BLaER1 (cell line): ENCODE measurements at regions not wholly inside any gene's neighbourhood (a gene's known extent, or its start where the extent isn't known, plus 50 kb on each side); places are given as distances from the start of the nearest gene placed in this dataset.

Source experiments
- H3K27ac ChIP-seq: shearing (Covaris generic); formaldehyde crosslinking; 2 replicates; pipeline ENCODE4 v1.8.1; 2022
- H3K27me3 ChIP-seq: shearing (Covaris generic); formaldehyde crosslinking; 2 replicates; pipeline ENCODE4 v1.8.1; 2022
- H3K36me3 ChIP-seq: shearing (Covaris generic); formaldehyde crosslinking; 2 replicates; pipeline ENCODE4 v1.8.1; 2022
- H3K4me1 ChIP-seq: shearing (Covaris generic); formaldehyde crosslinking; 2 replicates; pipeline ENCODE4 v1.8.1; 2022
- H3K4me2 ChIP-seq: shearing (Covaris generic); formaldehyde crosslinking; 2 replicates; pipeline ENCODE4 v1.8.1; 2022
- H3K4me3 ChIP-seq: shearing (Covaris generic); formaldehyde crosslinking; 2 replicates; pipeline ENCODE4 v1.8.1; 2022
- H3K9ac ChIP-seq: shearing (Covaris generic); formaldehyde crosslinking; 2 replicates; pipeline ENCODE4 v1.8.1; 2022
- H3K9me3 ChIP-seq: shearing (Covaris generic); formaldehyde crosslinking; 2 replicates; pipeline ENCODE4 v1.8.1; 2022
- H4K20me1 ChIP-seq: shearing (Covaris generic); formaldehyde crosslinking; 2 replicates; pipeline ENCODE4 v1.8.1; 2022
- Cebpa-rat ChIP-seq: shearing (Covaris generic); IDR thresholded peaks from 2 replicates; pipeline ENCODE4 v1.8.1; 2022

DNA sequence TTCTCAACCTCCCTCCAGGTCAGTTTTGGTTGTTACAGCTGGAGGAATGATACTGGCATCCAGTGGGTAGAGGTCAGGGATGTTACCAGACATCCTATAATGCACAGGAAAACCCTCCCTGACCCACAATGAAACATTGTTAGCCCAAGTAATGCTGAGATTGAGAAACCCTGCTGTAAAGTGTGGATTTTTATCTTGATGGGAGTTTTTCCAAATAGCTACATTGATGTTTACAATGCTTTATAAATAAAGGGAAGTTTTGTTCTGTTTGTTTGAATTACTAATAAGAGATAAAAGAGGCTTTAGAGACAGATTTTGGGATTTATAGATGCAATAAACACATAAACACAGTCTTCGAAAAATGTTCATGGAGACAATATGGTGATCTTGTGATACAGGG lies 194.0 kb upstream of the NUDT6 start:
- Histone ChIP-seq H4K20me1 (no peaks in the 10 kb centered on the region), H3K36me3 (peaks cover 22% of the 10 kb centered on the region), H3K4me2 (no peak overlapping the region), H3K9me3 (peaks cover 25% of the 10 kb centered on the region), H3K9ac (no peak overlapping the region), H3K4me3 (no peak overlapping the region), H3K4me1 (no peaks in the 10 kb centered on the region), H3K27me3 (no peaks in the 10 kb centered on the region), H3K27ac (no peak overlapping the region)
- TF ChIP-seq Cebpa-rat, result no peak

DNA sequence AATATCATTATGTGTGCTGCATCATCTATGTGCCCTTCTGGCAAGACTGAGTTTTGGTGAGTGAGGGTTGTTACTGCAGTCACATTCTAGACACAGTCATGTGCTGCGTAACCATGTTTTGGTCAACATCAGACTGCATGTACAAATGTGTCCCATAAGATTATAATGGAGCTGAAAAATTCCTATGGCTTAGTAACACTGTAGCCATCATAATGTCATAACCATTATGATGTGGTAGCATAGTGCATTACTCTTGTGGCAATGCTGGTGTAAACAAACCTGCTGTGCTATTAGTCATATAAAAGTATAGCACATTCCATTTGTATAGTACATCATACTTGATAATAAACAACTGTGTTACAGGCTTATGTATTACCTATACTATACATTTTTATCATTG lies 198.1 kb upstream of the NUDT6 start:
- Histone ChIP-seq H3K36me3 (peaks cover 2% of the 10 kb centered on the region; the same call in 1 of the 2 replicates), H3K27me3 (no peaks in the 10 kb centered on the region), H3K9me3 (peaks cover under 1% of the 10 kb centered on the region), H3K9ac (no peak overlapping the region), H3K4me1 (no peaks in the 10 kb centered on the region), H3K4me2 (no peak overlapping the region), H3K27ac (no peak overlapping the region), H3K4me3 (no peak overlapping the region), H4K20me1 (no peaks in the 10 kb centered on the region)
- TF ChIP-seq Cebpa-rat, result no peak

DNA sequence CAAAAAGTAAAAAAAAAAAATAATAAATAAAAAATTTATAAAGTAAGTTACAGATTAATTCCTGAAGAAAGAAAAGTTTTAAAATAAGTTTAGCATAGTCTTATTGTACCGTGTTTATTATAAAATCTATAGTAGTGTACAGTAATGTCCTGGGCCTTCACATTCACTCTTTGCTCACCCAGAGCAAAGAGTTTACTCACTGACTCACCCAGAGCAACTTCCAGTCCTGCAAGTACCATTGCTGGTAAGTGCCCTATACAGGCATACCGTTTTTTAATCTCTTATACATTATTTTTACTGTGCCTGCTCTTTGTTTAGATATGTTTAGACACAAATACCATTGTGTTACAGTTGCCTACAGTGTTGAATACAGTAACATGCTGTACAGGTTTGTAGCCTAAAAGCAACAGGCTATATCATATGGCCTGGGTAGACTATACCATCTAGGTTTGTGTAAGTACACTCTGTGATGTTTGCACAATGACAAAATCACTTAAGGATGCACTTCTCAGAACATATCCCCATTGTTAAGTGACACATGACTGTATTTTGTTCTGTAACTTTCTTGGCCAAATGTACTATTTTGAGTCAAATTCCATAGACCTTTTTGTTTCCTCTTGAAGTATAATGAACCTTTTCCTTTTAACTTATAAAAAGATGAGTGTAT lies 199.0 kb upstream of the NUDT6 start:
- Histone ChIP-seq H3K36me3 (no peaks in the 10 kb centered on the region), H3K4me3 (no peak overlapping the region), H3K9ac (no peak overlapping the region), H3K9me3 (no peaks in the 10 kb centered on the region), H3K27me3 (no peaks in the 10 kb centered on the region), H3K4me2 (no peak overlapping the region), H3K4me1 (no peaks in the 10 kb centered on the region), H4K20me1 (no peaks in the 10 kb centered on the region), H3K27ac (no peak overlapping the region)
- TF ChIP-seq Cebpa-rat, result no peak

GRCh38 chr4:123125477-123125876 lies 203.1 kb upstream of the NUDT6 start:
- H3K27me3 ChIP-seq, result no peaks in the 10 kb centered on the region
- no peak overlapping the region for H3K27ac ChIP-seq
- H3K4me1 ChIP-seq, result no peaks in the 10 kb centered on the region

GRCh38 chr4:123127218-123127617 lies 204.8 kb upstream of the NUDT6 start:
- H3K4me3 ChIP-seq, result no peak overlapping the region
- H3K27ac ChIP-seq, result no peak overlapping the region
- no peak overlapping the region for H3K9ac ChIP-seq
- no peaks in the 10 kb centered on the region for H4K20me1 ChIP-seq
- no peak for TF ChIP-seq Cebpa-rat
- no peaks in the 10 kb centered on the region for H3K9me3 ChIP-seq
- no peak overlapping the region for H3K4me2 ChIP-seq
- H3K4me1 ChIP-seq, result no peaks in the 10 kb centered on the region
- H3K27me3 ChIP-seq, result no peaks in the 10 kb centered on the region
- no peaks in the 10 kb centered on the region for H3K36me3 ChIP-seq

More at GRCh38 chr4:123125477-123125876, 203.1 kb upstream of the NUDT6 start:
- Histone ChIP-seq H3K9ac (no peak overlapping the region), H3K4me3 (no peak overlapping the region), H3K9me3 (no peaks in the 10 kb centered on the region), H3K36me3 (no peaks in the 10 kb centered on the region), H3K4me2 (no peak overlapping the region), H4K20me1 (no peaks in the 10 kb centered on the region)
- no peak for TF ChIP-seq Cebpa-rat

GRCh38 chr4:123127875-123128274 lies 205.5 kb upstream of the NUDT6 start:
- Histone ChIP-seq H3K9ac (no peak overlapping the region), H4K20me1 (no peaks in the 10 kb centered on the region), H3K27me3 (no peaks in the 10 kb centered on the region), H3K4me3 (no peak overlapping the region), H3K4me1 (no peaks in the 10 kb centered on the region), H3K9me3 (no peaks in the 10 kb centered on the region), H3K36me3 (no peaks in the 10 kb centered on the region), H3K27ac (no peak overlapping the region), H3K4me2 (no peak overlapping the region)
- no peak for TF ChIP-seq Cebpa-rat

DNA sequence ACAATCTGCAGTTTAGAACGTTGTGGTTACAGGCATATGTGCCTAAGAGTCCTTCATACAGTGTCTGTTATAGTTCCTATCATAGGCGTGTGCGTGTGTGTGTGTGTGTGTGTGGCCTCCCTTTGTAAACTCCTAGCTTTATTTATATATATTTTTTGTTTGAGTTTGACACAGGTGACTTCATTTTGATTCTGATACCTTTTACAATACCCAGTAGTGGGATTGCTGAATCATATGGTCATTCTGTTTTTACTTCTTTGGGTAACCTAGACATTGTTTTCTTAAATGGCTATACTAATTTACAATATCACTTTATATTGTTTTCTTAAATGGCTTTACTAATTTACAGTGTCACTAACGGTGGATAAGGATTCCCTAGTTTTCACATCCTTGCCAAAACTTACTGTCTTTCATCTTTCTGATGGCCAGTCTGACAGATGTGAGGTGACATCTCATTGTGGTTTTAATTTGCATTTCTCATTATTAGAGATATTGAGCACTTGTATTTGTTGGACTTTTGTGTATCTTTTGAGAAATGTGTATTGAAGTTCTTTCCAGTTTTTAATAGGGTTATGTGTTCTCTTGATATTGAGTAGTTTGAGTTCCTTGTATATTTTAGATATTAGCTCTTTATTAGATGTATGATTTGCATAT lies 211.1 kb upstream of the NUDT6 start:
- Histone ChIP-seq H3K36me3 (no peaks in the 10 kb centered on the region), H3K27ac (no peak overlapping the region), H3K27me3 (no peaks in the 10 kb centered on the region), H3K4me3 (no peak overlapping the region), H3K4me2 (no peak overlapping the region), H3K9ac (no peak overlapping the region), H3K9me3 (no peaks in the 10 kb centered on the region), H4K20me1 (no peaks in the 10 kb centered on the region), H3K4me1 (no peaks in the 10 kb centered on the region)
- TF ChIP-seq Cebpa-rat, result no peak

DNA sequence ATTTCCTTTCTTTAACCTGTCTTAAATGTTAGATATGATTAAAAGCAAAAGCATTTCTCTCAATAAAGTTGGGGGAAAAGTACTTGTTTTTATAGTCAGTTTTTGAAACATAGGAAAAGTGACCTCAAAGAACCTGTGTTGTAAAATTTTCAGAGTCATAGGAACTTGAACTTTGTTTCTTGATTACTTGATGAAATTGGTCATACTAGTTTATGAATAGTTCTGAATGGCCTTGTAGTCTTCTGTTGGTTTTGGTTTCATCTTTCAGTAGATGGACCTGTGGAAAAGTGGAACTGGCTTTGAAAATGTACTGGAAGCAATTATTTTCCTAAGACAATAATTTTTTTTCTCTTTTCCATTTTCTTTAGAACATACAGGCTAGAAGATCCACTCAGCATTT lies 222.2 kb upstream of the NUDT6 start:
- H3K36me3 ChIP-seq, result no peaks in the 10 kb centered on the region

DNA sequence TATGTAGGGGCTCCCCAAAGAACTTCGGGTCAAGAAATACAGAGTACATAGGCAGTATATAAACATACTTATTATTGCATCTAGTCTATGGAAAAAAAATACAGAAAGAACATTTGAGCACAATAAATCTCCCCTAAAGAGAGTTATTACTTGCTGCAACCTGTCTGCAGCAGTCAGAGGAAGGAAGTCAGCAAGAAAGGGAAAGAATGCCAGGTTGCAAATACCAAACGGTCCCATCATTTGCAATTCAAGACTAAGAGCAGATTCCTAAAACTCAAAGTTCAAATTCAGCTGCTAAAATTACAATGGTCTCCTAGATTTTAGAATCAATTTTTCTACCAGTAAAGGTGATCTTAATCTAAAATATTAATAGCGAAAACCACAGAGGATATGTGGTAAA lies 236.2 kb upstream of the NUDT6 start:
- H3K4me2 ChIP-seq, result no peak overlapping the region
- H3K4me1 ChIP-seq, result no peaks in the 10 kb centered on the region
- no peak overlapping the region for H3K9ac ChIP-seq
- H3K27ac ChIP-seq, result no peak overlapping the region
- H4K20me1 ChIP-seq, result no peaks in the 10 kb centered on the region
- no peak for TF ChIP-seq Cebpa-rat
- no peaks in the 10 kb centered on the region for H3K36me3 ChIP-seq
- no peaks in the 10 kb centered on the region for H3K9me3 ChIP-seq
- H3K27me3 ChIP-seq, result no peaks in the 10 kb centered on the region
- H3K4me3 ChIP-seq, result no peak overlapping the region

More for the DNA sequence above, 222.2 kb upstream of the NUDT6 start:
- Histone ChIP-seq H4K20me1 (no peaks in the 10 kb centered on the region), H3K4me2 (no peak overlapping the region), H3K27me3 (no peaks in the 10 kb centered on the region), H3K27ac (no peak overlapping the region), H3K4me1 (no peaks in the 10 kb centered on the region), H3K4me3 (no peak overlapping the region), H3K9ac (no peak overlapping the region), H3K9me3 (no peaks in the 10 kb centered on the region)
- TF ChIP-seq Cebpa-rat, result no peak

GRCh38 chr4:123159479-123159878 lies 237.1 kb upstream of the NUDT6 start:
- H3K4me3 ChIP-seq, result no peak overlapping the region
- no peak overlapping the region for H3K9ac ChIP-seq
- TF ChIP-seq Cebpa-rat, result no peak

More at GRCh38 chr4:123159479-123159878, 237.1 kb upstream of the NUDT6 start:
- no peaks in the 10 kb centered on the region for H3K36me3 ChIP-seq
- H3K4me2 ChIP-seq, result no peak overlapping the region
- no peaks in the 10 kb centered on the region for H3K9me3 ChIP-seq
- H3K27ac ChIP-seq, result no peak overlapping the region
- H3K4me1 ChIP-seq, result no peaks in the 10 kb centered on the region
- no peaks in the 10 kb centered on the region for H3K27me3 ChIP-seq
- no peaks in the 10 kb centered on the region for H4K20me1 ChIP-seq
